ENCODE measurements at regions not wholly inside any gene's neighbourhood (a gene's known extent, or its start where the extent isn't known, plus 50 kb on each side); places are given as distances from the start of the nearest gene placed in this dataset.

- H3K27me3 ChIP-seq (ENCODE audit: control insufficient read depth, insufficient read depth, low read length), result peaks cover 11% of the 10 kb centered on the region
- ChIA-PET POLR2A (ENCODE audit: unreplicated experiment) (no interaction called here), CTCF (no interaction called here)
- no peak overlapping the region for H2BK120ac ChIP-seq (ENCODE audit: low read depth, low read length)
- no TSS peak for BruUV-seq (replicated peaks)
- no peak overlapping the region for H3K56ac ChIP-seq (ENCODE audit: extremely low read depth, insufficient read depth, low read length)
- H3K79me1 ChIP-seq (ENCODE audit: low read depth in 1 of 2, low read length in 2 of 2), result no peaks in the 10 kb centered on the region
- no peak overlapping the region for H2AK9ac ChIP-seq (replicated peaks; ENCODE audit: low read depth, low read length, poor library complexity)
- H3K4me1 ChIP-seq (ENCODE audit: control insufficient read depth, insufficient read depth, low read length), result no peaks in the 10 kb centered on the region
- H4K5ac ChIP-seq (ENCODE audit: low read depth, low read length), result no peak overlapping the region
- no peak overlapping the region for H2BK20ac ChIP-seq (ENCODE audit: low read depth, low read length)
- H4K91ac ChIP-seq (ENCODE audit: insufficient read depth, low read depth, low read length), result no peak overlapping the region
- in situ Hi-C loops (cut with MboI; ENCODE audit: low sequenced_read_pairs), result no loop called here
- no peak overlapping the region for H2BK15ac ChIP-seq (ENCODE audit: low read depth, low read length)
- no peak overlapping the region for H3K27ac ChIP-seq (ENCODE audit: insufficient read depth, low read length)
- H3K4me3 ChIP-seq (ENCODE audit: insufficient read depth, low read depth, low read length), result no peak overlapping the region
- DNase-seq (no peak), ATAC-seq (ENCODE audit: low read depth) (no peak)
- H3K36me3 ChIP-seq (ENCODE audit: control insufficient read depth, insufficient read depth, low read length), result no peaks in the 10 kb centered on the region
- H3K9me3 ChIP-seq (ENCODE audit: control insufficient read depth, insufficient read depth, low read length), result 0 out of 2 replicates have a peak, but pooled peaks cover 1% of the 10 kb centered on the region
- H2AFZ ChIP-seq (replicated peaks; ENCODE audit: low read length, poor library complexity), result no peak overlapping the region
- dilution Hi-C loops (cut with HindIII; ENCODE audit: low sequenced_read_pairs, unreplicated experiment), result no loop called here
- H3K9me1 ChIP-seq (ENCODE audit: insufficient read depth, low read length), result no peaks in the 10 kb centered on the region
- no peak overlapping the region for H2AK5ac ChIP-seq (ENCODE audit: low read depth, low read length)
- no peak overlapping the region for H3K4me2 ChIP-seq (ENCODE audit: low read depth, low read length)
- H3K14ac ChIP-seq (replicated peaks; ENCODE audit: low read depth, low read length), result no peak overlapping the region
- no peaks in the 10 kb centered on the region for H4K20me1 ChIP-seq (ENCODE audit: insufficient read depth, low read length)
- no peak for TF ChIP-seq NFE2L2 (IDR thresholded peaks at IDR 0.05; ENCODE audit: low read depth, low read length)
- no peak for TF ChIP-seq BHLHE40 (IDR thresholded peaks at IDR 0.05; ENCODE audit: low read depth, low read length)
- no peak for TF ChIP-seq CEBPB (IDR thresholded peaks at IDR 0.05; ENCODE audit: low read depth, low read length)
- TF ChIP-seq FOS (IDR thresholded peaks at IDR 0.05; ENCODE audit: low read depth, low read length), result no peak
- TF ChIP-seq RCOR1 (IDR thresholded peaks at IDR 0.05; ENCODE audit: insufficient replicate concordance, low read length), result no peak
- no peak for TF ChIP-seq MAZ (IDR thresholded peaks at IDR 0.05; ENCODE audit: borderline replicate concordance, low read depth, low read length)
- TF ChIP-seq SMC3 (IDR thresholded peaks at IDR 0.05; ENCODE audit: low read depth, low read length), result no peak
- no peak for TF ChIP-seq MXI1 (IDR thresholded peaks at IDR 0.05; ENCODE audit: borderline replicate concordance, low read depth, low read length)
- no peak for TF ChIP-seq CHD1 (IDR thresholded peaks at IDR 0.05; ENCODE audit: low read depth, low read length)
- no peak for TF ChIP-seq RAD21 (IDR thresholded peaks at IDR 0.05; ENCODE audit: low read length)
- no peak for TF ChIP-seq MAFK (IDR thresholded peaks at IDR 0.05; ENCODE audit: low read depth, low read length)
- TF ChIP-seq ELK1 (IDR thresholded peaks at IDR 0.05; ENCODE audit: borderline replicate concordance, low read depth, low read length), result no peak
- TF ChIP-seq USF2 (IDR thresholded peaks at IDR 0.05; ENCODE audit: low read depth, low read length), result no peak
- TF ChIP-seq CTCF (conservative IDR thresholded peaks at IDR 0.05; ENCODE audit: low read depth, low read length), result no peak
- TF ChIP-seq RFX5 (IDR thresholded peaks at IDR 0.05; ENCODE audit: low read depth, low read length), result no peak
- no peak for TF ChIP-seq POLR2A (IDR thresholded peaks at IDR 0.05; ENCODE audit: low read depth, low read length)
- no peak overlapping the region for H3K18ac ChIP-seq (ENCODE audit: low read depth, low read length)
- H3K9ac ChIP-seq (ENCODE audit: low read depth, low read length), result no peak overlapping the region
- intact Hi-C loops (cut with micrococcal nuclease), result no loop called here
- no peak overlapping the region for H3K4ac ChIP-seq (ENCODE audit: low read depth, low read length)
- H4K8ac ChIP-seq (ENCODE audit: low read depth in 2 of 2, low read length in 2 of 2), result no peak overlapping the region
- no peak overlapping the region for H3K23ac ChIP-seq (ENCODE audit: low read depth, low read length)
- no CpG with 5 or more reads among the region's 2 CpGs for WGBS, 2 experiments (ENCODE audit: extremely low coverage in 2 of 2, insufficient read length in 1 of 2)
- no peak overlapping the region for H2BK5ac ChIP-seq (ENCODE audit: low read depth, low read length, poor library complexity, severe bottlenecking)
Measured at GRCh38 chr3:72634128-72634527, 214.1 kb downstream of the SHQ1 start.

Data from IMR-90 (cell line).